ENCODE measurements at regions not wholly inside any gene's neighbourhood (a gene's known extent, or its start where the extent isn't known, plus 50 kb on each side); places are given as distances from the start of the nearest gene placed in this dataset.

DNA sequence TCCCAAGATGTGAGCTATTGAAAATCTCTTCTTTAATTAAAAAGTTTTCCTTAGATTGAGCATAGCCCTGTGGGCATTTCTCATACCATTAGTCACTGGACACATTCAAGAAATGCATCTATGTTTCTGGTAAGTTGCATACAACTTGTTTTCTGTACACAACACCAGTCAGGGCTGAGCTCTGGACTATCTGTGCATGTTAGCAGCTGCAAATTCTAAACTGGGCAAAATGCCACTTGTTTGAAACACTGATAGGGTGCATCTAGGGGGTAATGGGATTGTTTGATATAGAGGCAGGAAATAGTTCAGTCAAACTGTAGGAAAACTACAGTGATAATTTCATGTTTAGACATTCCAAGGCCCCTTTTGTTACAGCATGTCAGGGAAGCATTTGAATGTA, 145.6 kb upstream of the NPY start:
- Histone ChIP-seq H3K27ac (ENCODE audit: insufficient read depth, low read length) (no peak overlapping the region), H3K36me3 (ENCODE audit: control insufficient read depth, insufficient read depth, low read length) (no peaks in the 10 kb centered on the region), H3K14ac (replicated peaks; ENCODE audit: low read depth, low read length) (no peak overlapping the region), H4K20me1 (ENCODE audit: insufficient read depth, low read length) (no peaks in the 10 kb centered on the region), H3K4ac (ENCODE audit: low read depth, low read length) (no peak overlapping the region), H3K9me3 (ENCODE audit: control insufficient read depth, insufficient read depth, low read length) (no peaks in the 10 kb centered on the region), H3K4me2 (ENCODE audit: low read depth, low read length) (no peak overlapping the region), H4K91ac (ENCODE audit: insufficient read depth, low read depth, low read length) (no peak overlapping the region), H2BK5ac (ENCODE audit: low read depth, low read length, poor library complexity, severe bottlenecking) (no peak overlapping the region), H2BK20ac (ENCODE audit: low read depth, low read length) (no peak overlapping the region), H3K56ac (ENCODE audit: extremely low read depth, insufficient read depth, low read length) (no peak overlapping the region), H3K18ac (ENCODE audit: low read depth, low read length) (no peak overlapping the region), H3K27me3 (ENCODE audit: control insufficient read depth, insufficient read depth, low read length) (no peaks in the 10 kb centered on the region), H2AK9ac (replicated peaks; ENCODE audit: low read depth, low read length, poor library complexity) (no peak overlapping the region), H3K4me1 (ENCODE audit: control insufficient read depth, insufficient read depth, low read length) (no peaks in the 10 kb centered on the region), H2BK120ac (ENCODE audit: low read depth, low read length) (no peak overlapping the region), H4K5ac (ENCODE audit: low read depth, low read length) (no peak overlapping the region), H3K9ac (ENCODE audit: low read depth, low read length) (no peak overlapping the region), H3K4me3 (ENCODE audit: insufficient read depth, low read depth, low read length) (no peak overlapping the region), H3K79me1 (ENCODE audit: low read depth in 1 of 2, low read length in 2 of 2) (no peaks in the 10 kb centered on the region), H2BK15ac (ENCODE audit: low read depth, low read length) (no peak overlapping the region), H4K8ac (ENCODE audit: low read depth in 2 of 2, low read length in 2 of 2) (no peak overlapping the region), H3K23ac (ENCODE audit: low read depth, low read length) (no peak overlapping the region), H2AFZ (replicated peaks; ENCODE audit: low read length, poor library complexity) (no peak overlapping the region), H3K9me1 (ENCODE audit: insufficient read depth, low read length) (no peaks in the 10 kb centered on the region), H2AK5ac (ENCODE audit: low read depth, low read length) (no peak overlapping the region)
- no peak for ATAC-seq (ENCODE audit: low read depth)
- in situ Hi-C loops (cut with MboI; ENCODE audit: low sequenced_read_pairs) (no loop called here), dilution Hi-C loops (cut with HindIII; ENCODE audit: low sequenced_read_pairs, unreplicated experiment) (no loop called here), intact Hi-C loops (cut with micrococcal nuclease) (loop anchor here (10.0 kb wide), 1 partner anchor 56 kb away; no protein-coding TSS in a partner anchor)
- no TSS peak for BruUV-seq (replicated peaks)
- CTCF ChIA-PET: no interaction called here
- DNase-seq: no peak
- POLR2A ChIA-PET (ENCODE audit: unreplicated experiment): no interaction called here
- TF ChIP-seq USF2 (IDR thresholded peaks at IDR 0.05; ENCODE audit: low read depth, low read length) (no peak), RAD21 (IDR thresholded peaks at IDR 0.05; ENCODE audit: low read length) (no peak), MAFK (IDR thresholded peaks at IDR 0.05; ENCODE audit: low read depth, low read length) (no peak), POLR2A (IDR thresholded peaks at IDR 0.05; ENCODE audit: low read depth, low read length) (no peak), SMC3 (IDR thresholded peaks at IDR 0.05; ENCODE audit: low read depth, low read length) (no peak), RCOR1 (IDR thresholded peaks at IDR 0.05; ENCODE audit: insufficient replicate concordance, low read length) (no peak), CTCF (conservative IDR thresholded peaks at IDR 0.05; ENCODE audit: low read depth, low read length) (no peak), FOS (IDR thresholded peaks at IDR 0.05; ENCODE audit: low read depth, low read length) (no peak), NFE2L2 (IDR thresholded peaks at IDR 0.05; ENCODE audit: low read depth, low read length) (no peak), BHLHE40 (IDR thresholded peaks at IDR 0.05; ENCODE audit: low read depth, low read length) (no peak), CEBPB (IDR thresholded peaks at IDR 0.05; ENCODE audit: low read depth, low read length) (no peak), CHD1 (IDR thresholded peaks at IDR 0.05; ENCODE audit: low read depth, low read length) (no peak), ELK1 (IDR thresholded peaks at IDR 0.05; ENCODE audit: borderline replicate concordance, low read depth, low read length) (no peak), MAZ (IDR thresholded peaks at IDR 0.05; ENCODE audit: borderline replicate concordance, low read depth, low read length) (no peak), RFX5 (IDR thresholded peaks at IDR 0.05; ENCODE audit: low read depth, low read length) (no peak), MXI1 (IDR thresholded peaks at IDR 0.05; ENCODE audit: borderline replicate concordance, low read depth, low read length) (no peak)

Data from IMR-90 (cell line).